Hepatocyte (in vitro differentiated cells): ENCODE measurements at regions not wholly inside any gene's neighbourhood (a gene's known extent, or its start where the extent isn't known, plus 50 kb on each side); places are given as distances from the start of the nearest gene placed in this dataset.

Source experiments
- CTCF ChIP-seq: fragments of 200-600 bp; sonication (generic); IDR thresholded peaks from 2 replicates; pipeline ENCODE4 v1.5.1; 2016; ENCODE audit warnings: antibody characterized with exemption, mild to moderate bottlenecking; ENCODE audit not compliant: poor library complexity
- EZH2 ChIP-seq: fragments of 200-600 bp; sonication (generic); IDR thresholded peaks from 2 replicates; pipeline ENCODE4 v1.6.1; 2016; ENCODE audit warnings: antibody characterized with exemption, mild to moderate bottlenecking, borderline replicate concordance

- no peak for TF ChIP-seq EZH2
- TF ChIP-seq CTCF = no peak
Measured at GRCh38 chr13:30079501-30079900, 227.8 kb downstream of the KATNAL1 start.
